AG04449 (cell line): ENCODE measurements at regions not wholly inside any gene's neighbourhood (a gene's known extent, or its start where the extent isn't known, plus 50 kb on each side); places are given as distances from the start of the nearest gene placed in this dataset.

Experiments used
- CTCF ChIA-PET: fragments of 350-600 bp; formaldehyde crosslinking; extraction: SDS; loops from one replicate; lab custom pipeline; 2021; ENCODE audit warnings: antibody characterized with exemption; lab: Yijun Ruan, JAX
- POLR2A ChIA-PET: fragments of 400-600, 350-600 bp; formaldehyde crosslinking; extraction: SDS; loops from one replicate; lab custom pipeline; 2020; ENCODE audit warnings: antibody characterized with exemption, inconsistent platforms; lab: Yijun Ruan, JAX
- DNase-seq: peaks from one replicate; pipeline ENCODE4 v3.0.0-alpha.2; 2010; ENCODE audit warnings: low read depth, low spot score
- H3K4me3 ChIP-seq: 2 replicates; pipeline ENCODE4 v1.5.1; 2011; ENCODE audit warnings: low read depth, mild to moderate bottlenecking, control low read depth, low read length
- TF ChIP-seq, protein P1 (sequence below): IDR thresholded peaks from one replicate; pipeline ENCODE4 v1.5.1; 2011; ENCODE audit warnings: mild to moderate bottlenecking, moderate library complexity, low read length, control low read depth, inconsistent platforms; ENCODE audit not compliant: insufficient read depth; ENCODE audit errors: missing control alignments

DNA sequence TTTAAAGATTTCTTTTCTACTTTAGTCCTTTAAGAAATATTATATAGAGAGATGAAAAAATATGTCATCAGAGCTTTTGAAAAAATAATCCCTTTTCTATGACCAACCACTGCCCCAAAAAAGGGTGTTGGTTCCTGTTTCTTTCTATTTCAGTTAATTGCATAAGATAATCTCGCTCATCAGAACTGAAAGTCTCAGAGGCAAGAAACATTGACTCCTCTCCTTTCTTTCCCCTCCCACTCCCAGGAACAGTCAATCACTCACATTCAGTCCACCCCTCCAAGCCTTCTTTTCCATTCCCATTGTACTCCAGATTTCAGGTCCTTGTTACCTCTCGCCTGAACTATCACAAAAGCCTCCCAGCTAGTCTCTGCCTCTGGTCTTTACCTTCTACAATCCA lies 153.7 kb upstream of the ABI3BP start:
- CTCF ChIA-PET = interaction anchor here (0.8 to 1.4 kb wide), 2 partner anchors 19 to 47 kb away, joined by 3 read pairs; no protein-coding TSS in a partner anchor
- no peak for DNase-seq

DNA sequence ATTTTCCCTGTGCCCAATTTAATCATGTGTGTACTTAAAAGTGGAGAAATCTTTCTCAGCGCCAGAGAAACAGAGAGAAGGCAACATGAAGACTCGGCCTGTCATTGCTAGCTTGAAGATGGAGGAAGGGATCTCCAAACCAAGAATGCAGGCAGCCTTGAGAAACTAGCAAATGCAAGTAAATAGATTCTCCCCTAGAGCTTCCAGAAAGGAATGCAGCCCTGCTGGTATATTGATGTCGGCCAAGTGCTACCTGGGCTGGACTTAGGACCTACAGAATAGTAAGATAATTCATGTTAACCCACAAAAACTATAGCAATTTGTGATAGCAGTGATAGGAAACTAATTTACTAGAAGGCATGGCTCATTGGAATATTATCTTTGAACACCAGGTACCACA lies 150.9 kb upstream of the ABI3BP start:
- H3K4me3 ChIP-seq = no peak overlapping the region
- CTCF ChIA-PET = interaction anchor here (1.3 kb wide), 1 partner anchor 10 kb away, joined by 4 read pairs; no protein-coding TSS in a partner anchor
- no peak for DNase-seq
- POLR2A ChIA-PET = no interaction called here
- TF ChIP-seq, protein P1, sequence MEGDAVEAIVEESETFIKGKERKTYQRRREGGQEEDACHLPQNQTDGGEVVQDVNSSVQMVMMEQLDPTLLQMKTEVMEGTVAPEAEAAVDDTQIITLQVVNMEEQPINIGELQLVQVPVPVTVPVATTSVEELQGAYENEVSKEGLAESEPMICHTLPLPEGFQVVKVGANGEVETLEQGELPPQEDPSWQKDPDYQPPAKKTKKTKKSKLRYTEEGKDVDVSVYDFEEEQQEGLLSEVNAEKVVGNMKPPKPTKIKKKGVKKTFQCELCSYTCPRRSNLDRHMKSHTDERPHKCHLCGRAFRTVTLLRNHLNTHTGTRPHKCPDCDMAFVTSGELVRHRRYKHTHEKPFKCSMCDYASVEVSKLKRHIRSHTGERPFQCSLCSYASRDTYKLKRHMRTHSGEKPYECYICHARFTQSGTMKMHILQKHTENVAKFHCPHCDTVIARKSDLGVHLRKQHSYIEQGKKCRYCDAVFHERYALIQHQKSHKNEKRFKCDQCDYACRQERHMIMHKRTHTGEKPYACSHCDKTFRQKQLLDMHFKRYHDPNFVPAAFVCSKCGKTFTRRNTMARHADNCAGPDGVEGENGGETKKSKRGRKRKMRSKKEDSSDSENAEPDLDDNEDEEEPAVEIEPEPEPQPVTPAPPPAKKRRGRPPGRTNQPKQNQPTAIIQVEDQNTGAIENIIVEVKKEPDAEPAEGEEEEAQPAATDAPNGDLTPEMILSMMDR = no peak

More for the DNA sequence above, 153.7 kb upstream of the ABI3BP start:
- no peak overlapping the region for H3K4me3 ChIP-seq
- POLR2A ChIA-PET = interaction anchor here (0.6 kb wide), 1 partner anchor 13 kb away, joined by 3 read pairs; no protein-coding TSS in a partner anchor
- TF ChIP-seq, protein P1 = no peak

DNA sequence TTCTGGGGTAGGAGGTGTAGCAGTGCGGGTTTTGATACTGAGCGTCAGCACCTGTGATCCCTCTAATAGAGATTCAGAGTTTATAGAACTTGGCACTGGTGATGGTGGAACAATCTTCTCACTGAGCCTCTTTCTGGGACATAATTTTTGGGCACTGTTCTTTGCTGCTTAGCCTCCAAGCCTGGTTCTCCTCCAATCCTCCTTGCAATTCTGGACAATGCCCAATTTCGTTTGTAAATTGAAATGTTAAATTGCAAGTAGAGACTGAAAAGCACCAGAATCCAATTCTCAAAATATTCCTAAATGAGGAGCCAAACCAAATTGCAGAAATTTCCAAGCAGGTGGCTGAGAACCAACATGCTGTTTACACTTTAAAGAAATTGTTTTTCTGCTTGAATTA lies 149.8 kb upstream of the ABI3BP start:
- CTCF ChIA-PET = no interaction called here
- POLR2A ChIA-PET = no interaction called here
- no peak overlapping the region for H3K4me3 ChIP-seq
- DNase-seq = no peak
- TF ChIP-seq, protein P1 = no peak

DNA sequence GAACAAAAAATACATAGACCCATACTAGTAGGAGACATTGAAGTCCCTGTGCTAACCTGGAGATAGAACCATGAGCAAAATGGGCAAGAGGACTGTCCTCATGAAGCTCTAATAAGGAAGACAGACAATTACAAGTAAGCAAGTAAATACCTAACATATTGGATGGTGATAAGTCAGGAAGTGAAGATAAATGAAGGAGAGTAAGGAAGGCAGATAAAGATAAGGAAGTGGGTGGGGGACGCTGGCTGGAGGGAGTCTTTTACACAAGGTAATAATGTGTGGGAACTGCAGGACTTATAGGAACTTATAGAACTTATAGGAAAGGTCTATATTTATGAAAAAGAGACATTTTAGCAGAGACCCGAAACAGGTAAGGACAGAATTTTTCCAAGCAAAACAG lies 148.9 kb upstream of the ABI3BP start:
- H3K4me3 ChIP-seq = no peak overlapping the region
- TF ChIP-seq, protein P1 = no peak
- POLR2A ChIA-PET = no interaction called here
- CTCF ChIA-PET = no interaction called here
- DNase-seq = no peak

DNA sequence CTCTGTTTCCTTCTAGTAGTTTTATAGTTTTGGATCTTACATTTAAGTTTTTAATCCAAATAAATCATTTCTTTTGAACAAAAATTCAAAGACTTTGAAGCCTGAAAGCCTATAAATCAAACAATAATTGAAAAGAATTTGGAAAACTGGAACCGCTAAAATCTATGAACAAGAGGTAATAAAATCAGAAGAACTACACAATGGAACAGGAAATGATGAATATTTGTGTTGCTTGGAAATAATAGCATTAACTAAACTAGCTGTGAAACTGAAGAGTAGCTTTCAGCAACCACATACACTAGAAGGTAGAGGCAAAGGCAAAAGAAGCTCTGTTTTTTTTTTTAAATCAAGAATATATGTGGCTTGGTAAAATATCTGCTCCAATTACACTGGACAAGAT lies 147.9 kb upstream of the ABI3BP start:
- DNase-seq = no peak
- TF ChIP-seq, protein P1 = no peak
- H3K4me3 ChIP-seq = no peak overlapping the region
- ChIA-PET CTCF (no interaction called here), POLR2A (no interaction called here)

DNA sequence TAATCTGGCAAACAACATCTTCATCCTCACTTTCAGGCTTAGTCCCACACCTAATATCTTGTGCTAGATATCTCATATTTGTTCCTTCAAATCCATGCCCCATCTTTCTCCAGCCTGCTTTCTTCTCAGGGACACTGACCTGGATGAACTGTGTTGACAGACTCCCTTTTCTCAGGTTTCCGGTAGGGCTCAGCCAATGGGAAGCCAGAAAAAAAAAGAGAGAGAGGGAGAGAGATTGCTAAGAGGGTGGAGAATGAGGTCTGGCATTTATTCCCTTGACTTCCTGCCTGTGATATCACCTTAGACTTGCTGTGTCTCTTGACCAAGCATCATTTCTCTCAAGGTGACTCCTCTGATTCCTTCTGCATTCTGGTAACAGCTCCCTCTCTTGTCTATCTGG lies 145.6 kb upstream of the ABI3BP start:
- TF ChIP-seq, protein P1 = no peak
- DNase-seq = no peak
- POLR2A ChIA-PET = no interaction called here
- no peak overlapping the region for H3K4me3 ChIP-seq
- CTCF ChIA-PET = no interaction called here
